ENCODE measurements at regions not wholly inside any gene's neighbourhood (a gene's known extent, or its start where the extent isn't known, plus 50 kb on each side); places are given as distances from the start of the nearest gene placed in this dataset.
"Not testable (repeated sequence)": the region's sequence is repeated elsewhere in the genome, so short reads cannot be mapped to it uniquely, and the experiment has no call there.

GRCh38 chr1:105436589-105437259 lies 1619.8 kb upstream of the PRMT6 start:
- no peak for FAIRE-seq

DNA sequence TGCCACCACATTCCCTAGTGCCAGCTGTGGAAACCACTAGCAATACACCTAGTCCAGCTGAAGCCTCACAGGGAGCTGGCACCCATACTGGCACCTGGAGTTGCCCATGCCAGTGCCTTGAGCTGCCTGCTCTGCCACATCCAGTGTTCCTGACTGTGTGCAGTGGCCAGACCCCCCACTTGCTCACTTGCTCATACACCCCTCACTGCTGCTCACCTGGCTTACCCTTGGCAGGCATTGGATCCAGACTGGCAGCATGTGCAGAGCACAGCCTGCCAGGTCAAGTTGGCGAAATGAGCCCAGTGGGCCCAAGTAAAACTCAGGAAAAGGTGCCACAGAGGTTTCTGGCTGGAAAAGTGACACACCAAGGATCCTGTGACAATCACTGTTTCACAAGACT lies 1618.6 kb upstream of the PRMT6 start:
- FAIRE-seq: no peak

DNA sequence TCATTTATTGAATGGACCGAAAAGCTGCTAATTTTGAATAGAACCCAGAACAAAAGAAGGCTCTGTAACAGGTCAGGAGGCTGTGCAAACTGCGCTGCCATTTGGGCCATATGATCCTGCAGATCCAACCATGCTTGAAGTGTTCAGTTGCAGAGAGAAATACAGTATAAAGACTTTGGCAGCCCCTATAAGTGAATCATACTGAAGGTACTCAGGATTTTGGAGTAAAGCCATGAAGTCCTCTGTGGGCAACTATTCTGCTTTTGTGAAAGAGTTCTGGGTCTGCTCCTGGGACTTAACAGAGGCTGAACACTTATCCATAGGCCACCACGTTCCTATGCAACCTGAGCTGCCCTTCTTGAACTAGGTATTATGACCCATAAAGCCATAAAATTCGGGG lies 1613.6 kb upstream of the PRMT6 start:
- no peak for FAIRE-seq

GRCh38 chr1:105459759-105460158 lies 1596.7 kb upstream of the PRMT6 start:
- FAIRE-seq: no peak

- FAIRE-seq: no peak
These were observed 1594.2 kb upstream of the PRMT6 start for GRCh38 chr1:105462308-105462707.

DNA sequence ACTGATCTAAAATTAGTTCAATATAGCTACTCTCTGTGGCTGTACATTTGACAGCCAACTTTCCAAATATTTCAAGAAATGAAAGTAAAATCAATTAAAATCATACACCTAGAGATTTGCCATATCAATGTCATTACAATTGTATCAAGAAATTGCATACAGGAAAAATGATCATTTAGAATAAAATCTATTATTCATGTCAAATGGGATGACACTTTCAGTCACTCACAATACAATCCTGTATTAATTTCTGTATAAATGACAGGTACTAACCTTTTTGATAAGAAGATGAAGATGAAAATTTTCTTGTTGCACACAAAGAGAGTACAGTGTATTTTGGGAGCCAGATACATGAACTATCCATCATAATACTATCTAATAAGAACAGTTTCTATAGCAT lies 1588.9 kb upstream of the PRMT6 start:
- no peak for FAIRE-seq

GRCh38 chr1:105470541-105470940 lies 1585.9 kb upstream of the PRMT6 start:
- not testable (repeated sequence) for FAIRE-seq

DNA sequence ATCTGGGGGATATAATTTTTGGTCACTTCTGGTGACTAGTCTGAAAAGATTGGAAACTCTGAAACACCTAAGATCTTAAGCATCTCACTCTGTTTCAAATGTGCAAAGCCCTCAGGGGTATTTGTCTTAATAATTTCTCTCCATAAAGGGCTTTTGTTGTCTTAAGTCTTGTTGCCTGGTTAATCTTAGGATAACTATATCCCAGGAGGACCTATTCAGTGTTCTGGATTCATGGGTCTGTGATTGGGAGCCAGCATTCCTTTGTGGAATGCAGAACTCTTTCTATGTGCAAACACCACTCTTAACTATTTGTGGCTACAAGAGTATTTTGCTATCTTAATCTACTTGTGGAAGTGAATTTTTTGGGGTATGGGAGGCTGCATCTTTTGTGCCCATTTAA lies 1573.0 kb upstream of the PRMT6 start:
- no peak for FAIRE-seq

DNA sequence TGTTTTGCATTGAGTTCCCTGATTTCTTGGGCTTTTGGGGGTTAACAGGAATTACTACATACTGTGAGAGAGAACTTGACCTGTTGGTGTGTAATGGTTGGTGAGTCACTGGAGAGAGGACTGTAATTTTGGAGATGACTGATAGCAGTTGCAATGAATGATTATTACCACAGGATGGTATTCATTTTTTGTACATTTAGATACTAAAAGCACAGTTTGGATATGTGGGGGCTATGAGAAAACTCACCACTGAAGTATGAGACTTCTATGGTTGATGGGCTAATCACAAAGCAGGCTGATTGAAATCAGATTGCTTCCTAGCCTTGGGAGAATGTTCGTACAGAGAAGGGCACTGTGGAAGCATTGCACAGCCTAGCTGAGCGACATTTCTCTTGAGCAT lies 1571.3 kb upstream of the PRMT6 start:
- no peak for FAIRE-seq

- no peak for FAIRE-seq
These were observed 1563.6 kb upstream of the PRMT6 start for GRCh38 chr1:105492921-105493320.

GRCh38 chr1:105516068-105516467 lies 1540.4 kb upstream of the PRMT6 start:
- no peak for FAIRE-seq

- FAIRE-seq: no peak
These were observed 1522.5 kb upstream of the PRMT6 start for GRCh38 chr1:105533996-105534395.

DNA sequence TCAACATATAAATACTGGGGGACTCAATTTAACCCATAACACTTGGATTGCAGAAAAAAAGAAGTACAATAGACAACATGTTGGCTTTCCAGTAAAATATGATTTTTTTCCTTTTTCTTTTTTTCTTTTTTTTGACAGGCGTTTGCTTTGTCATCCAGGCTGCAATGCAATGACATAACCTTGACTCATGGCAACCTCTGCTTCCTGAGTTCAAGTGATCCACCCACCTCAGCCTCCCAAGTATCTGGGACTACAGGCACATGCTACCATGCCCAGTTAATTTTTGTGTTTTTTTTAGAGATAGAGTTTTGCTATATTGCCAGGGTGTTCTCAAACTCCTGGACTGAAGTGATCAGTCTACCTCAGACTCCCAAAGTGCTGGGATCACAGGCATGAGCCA lies 1512.0 kb upstream of the PRMT6 start:
- FAIRE-seq: no peak

DNA sequence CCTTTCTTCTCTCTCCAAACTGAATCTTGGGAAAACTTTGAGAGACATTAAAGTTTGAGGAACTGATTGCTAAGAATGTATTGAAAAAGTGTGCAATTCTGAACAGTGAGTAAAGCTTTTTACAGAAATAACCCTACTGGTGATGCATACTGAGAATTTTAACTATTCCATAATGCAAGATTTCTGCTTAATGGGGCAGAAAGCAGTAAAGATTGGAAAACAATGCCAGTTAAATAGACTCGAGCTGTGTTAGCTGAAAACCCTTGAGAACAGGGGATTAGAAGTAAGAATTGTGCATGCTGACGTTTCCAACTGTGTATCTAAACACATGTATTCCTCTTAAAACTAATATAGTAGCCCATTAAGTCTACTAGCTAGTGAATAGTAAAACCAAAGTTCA lies 1500.2 kb upstream of the PRMT6 start:
- no peak for FAIRE-seq

- FAIRE-seq: no peak
These were observed 1498.5 kb upstream of the PRMT6 start for GRCh38 chr1:105558023-105558422.

- FAIRE-seq: no peak
These were observed 1491.5 kb upstream of the PRMT6 start for GRCh38 chr1:105565006-105565405.

DNA sequence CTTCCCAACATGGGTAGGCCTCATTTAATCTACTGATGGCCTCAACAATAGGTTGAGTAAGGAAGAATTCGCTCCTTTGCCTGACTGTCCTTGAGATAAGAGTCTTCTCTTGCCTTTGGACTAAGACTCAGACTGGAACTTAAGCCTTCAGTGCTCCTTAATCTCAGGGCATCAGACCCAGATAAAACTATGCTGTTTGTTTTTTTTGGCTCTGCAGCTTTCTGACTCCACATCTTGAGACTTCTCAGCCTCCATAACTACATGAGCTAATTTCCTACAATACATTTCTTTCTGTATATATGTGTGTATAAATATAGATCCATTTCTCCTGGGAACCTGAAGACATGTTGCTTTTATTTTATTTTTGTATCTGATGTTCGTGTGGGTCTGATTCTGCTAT lies 1470.7 kb upstream of the PRMT6 start:
- no peak for FAIRE-seq

DNA sequence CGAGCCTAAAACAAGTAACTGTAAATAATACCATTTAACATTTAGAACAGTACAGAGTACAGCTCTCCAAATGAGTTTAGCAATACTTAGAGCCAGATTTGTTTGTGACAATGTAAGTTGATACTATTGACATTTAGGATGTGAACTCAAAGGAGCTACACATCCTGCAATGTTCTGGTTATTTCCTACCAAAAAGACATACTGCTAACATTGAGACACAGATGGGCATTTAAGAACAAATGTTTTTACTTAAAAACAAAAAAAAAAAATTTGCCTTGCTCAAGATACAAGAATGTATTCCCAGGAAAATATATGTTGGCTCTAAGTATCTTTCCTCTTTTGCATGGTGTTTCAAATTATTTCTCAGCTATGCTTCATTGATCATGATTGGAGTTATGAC lies 1464.8 kb upstream of the PRMT6 start:
- no peak for FAIRE-seq

DNA sequence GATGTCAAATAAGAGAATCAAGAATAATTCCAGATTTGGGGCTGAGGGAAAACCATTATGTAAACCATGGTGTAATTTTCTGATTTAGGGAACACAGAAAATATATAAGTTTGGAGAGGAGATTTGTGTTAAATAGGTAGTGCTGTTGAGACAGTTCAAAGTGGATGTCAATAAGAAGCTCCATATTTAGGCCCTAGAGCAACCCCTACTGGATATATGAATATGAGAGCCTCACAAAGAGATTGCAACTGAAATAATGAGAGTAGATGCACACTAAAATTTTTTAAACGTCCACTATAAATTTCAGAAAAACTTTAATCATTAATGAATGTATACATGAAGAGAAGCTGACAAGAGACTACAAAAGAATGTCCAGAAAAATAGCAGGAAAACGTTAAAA lies 1447.8 kb upstream of the PRMT6 start:
- no peak for FAIRE-seq

GRCh38 chr1:105626276-105626987 lies 1430.0 kb upstream of the PRMT6 start:
- no peak for FAIRE-seq

DNA sequence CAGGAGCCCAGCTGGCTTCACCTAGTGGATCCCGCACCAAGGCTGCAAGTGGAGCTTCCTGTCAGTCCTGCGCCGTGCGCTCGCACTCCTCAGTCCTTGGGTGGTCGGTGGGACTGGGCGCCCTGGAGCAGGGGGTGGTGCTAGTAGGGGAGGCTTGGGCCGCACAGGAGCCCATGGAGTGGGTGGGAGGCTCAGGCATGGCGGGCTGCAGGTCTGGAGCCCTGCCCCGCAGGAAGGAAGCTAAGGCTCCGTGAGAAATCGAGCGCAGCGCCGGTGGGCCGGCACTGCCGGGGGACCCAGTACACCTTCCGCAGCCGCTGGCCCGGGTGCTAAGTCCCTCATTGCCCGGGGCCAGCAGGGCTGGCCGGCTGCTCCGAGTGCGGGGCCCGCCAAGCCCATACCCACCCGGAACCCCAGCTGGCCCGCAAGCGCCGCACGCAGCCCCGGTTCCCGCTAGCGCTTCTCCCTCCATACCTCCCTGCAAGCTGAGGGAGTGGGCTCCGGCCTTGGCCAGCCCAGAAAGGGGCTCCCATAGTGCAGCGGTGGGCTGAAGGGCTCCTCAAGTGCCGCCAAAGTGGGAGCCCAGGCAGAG lies 1425.2 kb upstream of the PRMT6 start:
- FAIRE-seq: not testable (repeated sequence)

GRCh38 chr1:105632342-105633196 lies 1423.9 kb upstream of the PRMT6 start:
- FAIRE-seq: no peak

DNA sequence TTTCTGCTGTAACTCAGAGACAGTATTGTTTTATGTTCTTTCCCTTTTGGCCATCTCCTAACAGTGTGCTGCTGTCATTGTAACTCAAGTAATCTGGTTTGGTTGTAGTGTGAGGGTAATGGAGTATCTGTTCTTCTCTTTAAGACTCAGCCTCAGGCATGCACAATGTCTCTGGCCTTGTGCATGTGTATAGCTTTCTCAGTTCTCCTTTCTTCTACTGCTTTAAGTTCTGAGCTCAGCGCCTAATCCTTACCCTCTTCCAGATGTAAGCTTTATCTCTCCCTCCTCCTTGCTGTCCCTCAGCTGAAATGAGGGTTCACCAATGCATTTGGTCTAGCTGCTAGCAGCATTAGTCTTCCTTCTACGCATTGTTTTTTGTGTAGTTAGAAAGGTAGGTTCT lies 1420.4 kb upstream of the PRMT6 start:
- no peak for FAIRE-seq

DNA sequence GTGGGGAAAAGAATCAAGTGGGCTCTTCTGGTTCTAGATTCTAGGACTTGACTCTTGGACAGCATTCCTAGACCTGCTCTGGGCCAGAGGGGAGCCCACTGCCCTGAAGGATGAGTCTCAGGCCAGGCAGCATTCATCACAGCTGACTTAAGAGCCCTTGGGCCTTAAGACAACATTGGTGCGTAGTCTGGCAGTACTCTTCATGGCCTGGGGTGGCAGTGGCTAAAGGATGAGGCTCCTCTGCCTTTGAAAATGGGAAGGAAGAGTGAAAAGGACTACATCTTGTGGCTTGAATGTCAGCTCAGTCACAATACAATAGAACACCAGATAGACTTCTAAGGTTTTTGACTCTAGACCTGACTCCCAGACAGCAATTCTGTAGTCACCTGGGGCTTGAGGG lies 1415.1 kb upstream of the PRMT6 start:
- no peak for FAIRE-seq
